OCI-LY7 (cell line): ENCODE measurements at regions not wholly inside any gene's neighbourhood (a gene's known extent, or its start where the extent isn't known, plus 50 kb on each side); places are given as distances from the start of the nearest gene placed in this dataset.

Experiments
- BruUV-seq: library from RNA; stranded (reverse); fragments of 400-500 nt; replicated peaks from 2 replicates; lab custom pipeline; 2021; lab: Mats Ljungman, UMichigan
- CTCF ChIA-PET: fragments of 300-600 bp; sonication (Branson Sonifier 250); formaldehyde crosslinking; loops from one replicate; lab custom pipeline; 2022; ENCODE audit warnings: antibody characterized with exemption; ENCODE audit not compliant: unreplicated experiment; lab: Charles Lee
- POLR2A ChIA-PET: fragments of 300-600 bp; sonication (Branson Sonifier 250); formaldehyde crosslinking; loops from one replicate; lab custom pipeline; 2022; ENCODE audit warnings: antibody characterized with exemption; lab: Charles Lee
- DNase-seq: peaks from one replicate; pipeline ENCODE4 v3.0.0-alpha.2; 2015; ENCODE audit warnings: low spot score
- H2AFZ ChIP-seq: fragments of 200-600 bp; sonication (generic), shearing (Covaris generic); 2 replicates; pipeline ENCODE4 v1.6.1; 2014; ENCODE audit warnings: mild to moderate bottlenecking, antibody characterized with exemption, low read length, moderate library complexity
- H3K27ac ChIP-seq: fragments of 200-600 bp; sonication (generic); 2 replicates; pipeline ENCODE4 v1.5.1; 2014; ENCODE audit warnings: mixed run types, low read depth, mild to moderate bottlenecking, moderate library complexity, low read length, inconsistent platforms; ENCODE audit not compliant: poor library complexity, severe bottlenecking
- H3K36me3 ChIP-seq: fragments of 200-600 bp; sonication (generic); 2 replicates; pipeline ENCODE4 v1.6.1; 2014; ENCODE audit warnings: mild to moderate bottlenecking, antibody characterized with exemption, low read length, moderate library complexity, mixed read lengths; ENCODE audit not compliant: insufficient read depth
- H3K4me1 ChIP-seq: fragments of 200-600 bp; sonication (generic); 2 replicates; pipeline ENCODE4 v1.5.1; 2014; ENCODE audit warnings: mild to moderate bottlenecking, low read length; ENCODE audit not compliant: insufficient read depth, poor library complexity, severe bottlenecking
- H3K4me2 ChIP-seq: fragments of 200-600 bp; sonication (generic); 2 replicates; pipeline ENCODE4 v1.6.1; 2014; ENCODE audit warnings: mild to moderate bottlenecking, low read length
- H3K4me3 ChIP-seq: fragments of 200-600 bp; sonication (generic); 2 replicates; pipeline ENCODE4 v1.5.1; 2014; ENCODE audit warnings: mild to moderate bottlenecking, low read depth, low read length; ENCODE audit not compliant: poor library complexity, severe bottlenecking
- H3K79me2 ChIP-seq: fragments of 200-600 bp; sonication (generic); 2 replicates; pipeline ENCODE4 v1.6.1; 2016; ENCODE audit warnings: low read depth, mild to moderate bottlenecking, low read length, moderate library complexity, mixed read lengths; ENCODE audit not compliant: insufficient read depth
- H3K9me2 ChIP-seq: fragments of 200-600 bp; sonication (generic); 2 replicates; pipeline ENCODE4 v1.6.1; 2016; ENCODE audit warnings: mild to moderate bottlenecking, low read length, mixed read lengths; ENCODE audit not compliant: insufficient read depth
- H3K9me3 ChIP-seq: fragments of 200-600 bp; sonication (generic); 2 replicates; pipeline ENCODE4 v1.6.1; 2014; ENCODE audit warnings: mild to moderate bottlenecking, mixed run types, low read length, mixed read lengths
- H4K20me1 ChIP-seq: fragments of 200-600 bp; sonication (generic); 2 replicates; pipeline ENCODE4 v1.6.1; 2014; ENCODE audit warnings: mild to moderate bottlenecking, antibody characterized with exemption, low read length, moderate library complexity, mixed read lengths; ENCODE audit not compliant: insufficient read depth
- CTCF ChIP-seq: fragments of 200-600 bp; sonication (generic); conservative IDR thresholded peaks from 2 replicates; pipeline ENCODE4 v1.5.1; 2014; ENCODE audit warnings: mild to moderate bottlenecking, antibody characterized with exemption, low read length, moderate library complexity, mixed read lengths
- EZH2phosphoT487 ChIP-seq: fragments of 200-600 bp; sonication (generic); IDR thresholded peaks from 2 replicates; pipeline ENCODE4 v1.6.1; 2018; ENCODE audit warnings: low read depth, borderline replicate concordance, mild to moderate bottlenecking, mixed run types, antibody characterized with exemption, low read length, moderate library complexity, mixed read lengths
- intact Hi-C: fragments of 100-400 bp; cut with micrococcal nuclease; formaldehyde crosslinking; loops from one replicate; pipeline ENCODE4 v1.10.0; 2022; ENCODE audit not compliant: unreplicated experiment

GRCh38 chr5:159638481-159638880, 277.8 kb upstream of the ADRA1B start:
- Histone ChIP-seq H3K4me3 (no peak overlapping the region), H3K4me2 (no peak overlapping the region), H3K79me2 (no peaks in the 10 kb centered on the region), H3K9me3 (no peaks in the 10 kb centered on the region), H3K36me3 (no peaks in the 10 kb centered on the region), H3K27ac (no peak overlapping the region), H2AFZ (no peak overlapping the region), H3K9me2 (no peaks in the 10 kb centered on the region), H3K4me1 (no peaks in the 10 kb centered on the region), H4K20me1 (no peaks in the 10 kb centered on the region)
- CTCF ChIA-PET, result no interaction called here
- TF ChIP-seq EZH2phosphoT487, result no peak
- TF ChIP-seq CTCF, result no peak
- intact Hi-C loops, result no loop called here
- DNase-seq, result no peak
- no TSS peak for BruUV-seq
- POLR2A ChIA-PET, result no interaction called here

GRCh38 chr5:159638954-159639559, 277.2 kb upstream of the ADRA1B start:
- H3K4me3 ChIP-seq, result no peak overlapping the region
- no peaks in the 10 kb centered on the region for H3K9me2 ChIP-seq
- H3K27ac ChIP-seq, result no peak overlapping the region
- ChIA-PET CTCF (no interaction called here), POLR2A (no interaction called here)
- intact Hi-C loops, result no loop called here
- no peaks in the 10 kb centered on the region for H3K4me1 ChIP-seq
- no peak overlapping the region for H3K4me2 ChIP-seq
- no peak for DNase-seq
- no peaks in the 10 kb centered on the region for H3K79me2 ChIP-seq
- no peaks in the 10 kb centered on the region for H3K9me3 ChIP-seq
- no peaks in the 10 kb centered on the region for H3K36me3 ChIP-seq
- H2AFZ ChIP-seq, result no peak overlapping the region
- BruUV-seq, result no TSS peak
- H4K20me1 ChIP-seq, result no peaks in the 10 kb centered on the region
- no peak for TF ChIP-seq CTCF
- TF ChIP-seq EZH2phosphoT487, result no peak

GRCh38 chr5:159639590-159639989, 276.7 kb upstream of the ADRA1B start:
- intact Hi-C loops, result no loop called here
- H3K9me3 ChIP-seq, result no peaks in the 10 kb centered on the region
- H2AFZ ChIP-seq, result no peak overlapping the region
- ChIA-PET CTCF (no interaction called here), POLR2A (no interaction called here)
- TF ChIP-seq EZH2phosphoT487 (no peak), CTCF (no peak)
- no peak for DNase-seq
- BruUV-seq, result no TSS peak
- H3K9me2 ChIP-seq, result no peaks in the 10 kb centered on the region
- no peak overlapping the region for H3K27ac ChIP-seq
- no peak overlapping the region for H3K4me2 ChIP-seq
- H3K36me3 ChIP-seq, result no peaks in the 10 kb centered on the region
- H3K4me3 ChIP-seq, result no peak overlapping the region
- H3K4me1 ChIP-seq, result no peaks in the 10 kb centered on the region
- H4K20me1 ChIP-seq, result no peaks in the 10 kb centered on the region
- H3K79me2 ChIP-seq, result no peaks in the 10 kb centered on the region
